NCI-H226 (cell line): ENCODE measurements at regions not wholly inside any gene's neighbourhood (a gene's known extent, or its start where the extent isn't known, plus 50 kb on each side); places are given as distances from the start of the nearest gene placed in this dataset.
A peak's percentile ranks its signal among the peaks of the same experiment; 100 is the strongest.
"Not testable (repeated sequence)": the region's sequence is repeated elsewhere in the genome, so short reads cannot be mapped to it uniquely, and the experiment has no call there.

Experiments used
- DNase-seq: peaks from one replicate; pipeline ENCODE4 v3.0.0-alpha.2; 2015

- peak; percentile 37 for DNase-seq
Measured at GRCh38 chr2:215793747-215794595, 219.4 kb downstream of the MREG start.

- DNase-seq: no peak
Measured at GRCh38 chr2:215791481-215791937, 221.8 kb downstream of the MREG start.

- DNase-seq: no peak
Measured at GRCh38 chr2:215790523-215791421, 222.6 kb downstream of the MREG start.

GRCh38 chr2:215787565-215788178, 225.7 kb downstream of the MREG start:
- no peak for DNase-seq

- no peak for DNase-seq
Measured at GRCh38 chr2:215787025-215787424, 226.3 kb downstream of the MREG start.

- no peak for DNase-seq
Measured at GRCh38 chr2:215784371-215784783, 229.0 kb downstream of the MREG start.

- DNase-seq: not testable (repeated sequence)
Measured at GRCh38 chr2:215783640-215784039, 229.7 kb downstream of the MREG start.

GRCh38 chr2:215782965-215783364, 230.4 kb downstream of the MREG start:
- DNase-seq: no peak

- no peak for DNase-seq
Measured at GRCh38 chr2:215782295-215782694, 231.1 kb downstream of the MREG start.

- DNase-seq: no peak
Measured at GRCh38 chr2:215780907-215781685, 232.3 kb downstream of the MREG start.

- DNase-seq: no peak
Measured at GRCh38 chr2:215780313-215780712, 233.0 kb downstream of the MREG start.

GRCh38 chr2:215779912-215780311, 233.4 kb downstream of the MREG start:
- no peak for DNase-seq

- no peak for DNase-seq
Measured at GRCh38 chr2:215777465-215778044, 235.8 kb downstream of the MREG start.

- no peak for DNase-seq
Measured at GRCh38 chr2:215775106-215775505, 238.2 kb downstream of the MREG start.

GRCh38 chr2:215773728-215774127, 239.6 kb downstream of the MREG start:
- DNase-seq: peak; percentile 69

GRCh38 chr2:215772634-215773563, 240.5 kb downstream of the MREG start:
- DNase-seq: no peak

- DNase-seq: no peak
Measured at GRCh38 chr2:215772003-215772402, 241.3 kb downstream of the MREG start.

GRCh38 chr2:215771241-215771640, 242.1 kb downstream of the MREG start:
- DNase-seq: no peak

- DNase-seq: no peak
Measured at GRCh38 chr2:215770668-215771067, 242.7 kb downstream of the MREG start.

GRCh38 chr2:215769246-215769645, 244.1 kb downstream of the MREG start:
- DNase-seq: no peak

- no peak for DNase-seq
Measured at GRCh38 chr2:215767625-215768024, 245.7 kb downstream of the MREG start.
